ENCODE measurements at regions not wholly inside any gene's neighbourhood (a gene's known extent, or its start where the extent isn't known, plus 50 kb on each side); places are given as distances from the start of the nearest gene placed in this dataset.

GRCh38 chr7:41067576-41067975 lies 635.3 kb downstream of the INHBA start:
- no peaks in the 10 kb centered on the region for H3K4me1 Mint-ChIP-seq (ENCODE audit: low read depth)
- ATAC-seq (no peak), DNase-seq (no peak)
- POLR2A ChIA-PET: no interaction called here
- no peak overlapping the region for H3K4me3 Mint-ChIP-seq
- no peak overlapping the region for H3K27ac Mint-ChIP-seq
- H3K36me3 Mint-ChIP-seq (ENCODE audit: low read depth): no peaks in the 10 kb centered on the region
- no peaks in the 10 kb centered on the region for H3K27me3 Mint-ChIP-seq (ENCODE audit: low read depth)
- no peaks in the 10 kb centered on the region for H3K9me3 Mint-ChIP-seq (ENCODE audit: insufficient read depth)
- CTCF ChIA-PET: no interaction called here

- H3K36me3 Mint-ChIP-seq (ENCODE audit: low read depth): no peaks in the 10 kb centered on the region
- H3K4me3 Mint-ChIP-seq: no peak overlapping the region
- no peaks in the 10 kb centered on the region for H3K9me3 Mint-ChIP-seq (ENCODE audit: insufficient read depth)
- H3K27me3 Mint-ChIP-seq (ENCODE audit: low read depth): no peaks in the 10 kb centered on the region
- POLR2A ChIA-PET: no interaction called here
- ATAC-seq (no peak), DNase-seq (no peak)
- CTCF ChIA-PET: no interaction called here
- no peaks in the 10 kb centered on the region for H3K4me1 Mint-ChIP-seq (ENCODE audit: low read depth)
- no peak overlapping the region for H3K27ac Mint-ChIP-seq
Observed at GRCh38 chr7:41065663-41066062, 637.2 kb downstream of the INHBA start.

GRCh38 chr7:41063116-41063515 lies 639.8 kb downstream of the INHBA start:
- DNase-seq (no peak), ATAC-seq (no peak)
- Mint-ChIP-seq H3K27ac (no peak overlapping the region), H3K4me3 (no peak overlapping the region), H3K9me3 (ENCODE audit: insufficient read depth) (peaks cover 5% of the 10 kb centered on the region), H3K27me3 (ENCODE audit: low read depth) (no peaks in the 10 kb centered on the region), H3K4me1 (ENCODE audit: low read depth) (no peaks in the 10 kb centered on the region), H3K36me3 (ENCODE audit: low read depth) (no peaks in the 10 kb centered on the region)
- POLR2A ChIA-PET: no interaction called here
- CTCF ChIA-PET: no interaction called here

GRCh38 chr7:41060796-41061195 lies 642.1 kb downstream of the INHBA start:
- H3K4me1 Mint-ChIP-seq (ENCODE audit: low read depth): no peaks in the 10 kb centered on the region
- ChIA-PET POLR2A (no interaction called here), CTCF (no interaction called here)
- H3K36me3 Mint-ChIP-seq (ENCODE audit: low read depth): no peaks in the 10 kb centered on the region
- no peaks in the 10 kb centered on the region for H3K27me3 Mint-ChIP-seq (ENCODE audit: low read depth)
- ATAC-seq (no peak), DNase-seq (no peak)
- H3K9me3 Mint-ChIP-seq (ENCODE audit: insufficient read depth): peaks cover 18% of the 10 kb centered on the region
- no peak overlapping the region for H3K4me3 Mint-ChIP-seq
- H3K27ac Mint-ChIP-seq: no peak overlapping the region

- Mint-ChIP-seq H3K27me3 (ENCODE audit: low read depth) (no peaks in the 10 kb centered on the region), H3K4me1 (ENCODE audit: low read depth) (no peaks in the 10 kb centered on the region), H3K4me3 (no peak overlapping the region), H3K36me3 (ENCODE audit: low read depth) (no peaks in the 10 kb centered on the region), H3K27ac (no peak overlapping the region), H3K9me3 (ENCODE audit: insufficient read depth) (peaks cover 18% of the 10 kb centered on the region)
- DNase-seq (no peak), ATAC-seq (no peak)
- ChIA-PET CTCF (no interaction called here), POLR2A (no interaction called here)
Observed at GRCh38 chr7:41059796-41060195, 643.1 kb downstream of the INHBA start.

GRCh38 chr7:41058986-41059741 lies 643.7 kb downstream of the INHBA start:
- ChIA-PET POLR2A (no interaction called here), CTCF (no interaction called here)
- Mint-ChIP-seq H3K27ac (no peak overlapping the region), H3K27me3 (ENCODE audit: low read depth) (no peaks in the 10 kb centered on the region), H3K9me3 (ENCODE audit: insufficient read depth) (peaks cover 18% of the 10 kb centered on the region), H3K4me3 (no peak overlapping the region), H3K4me1 (ENCODE audit: low read depth) (no peaks in the 10 kb centered on the region), H3K36me3 (ENCODE audit: low read depth) (no peaks in the 10 kb centered on the region)
- no peak for ATAC-seq
- DNase-seq: no peak

GRCh38 chr7:41054960-41055661 lies 647.8 kb downstream of the INHBA start:
- ATAC-seq: no peak
- Mint-ChIP-seq H3K4me1 (ENCODE audit: low read depth) (no peaks in the 10 kb centered on the region), H3K27me3 (ENCODE audit: low read depth) (no peaks in the 10 kb centered on the region), H3K9me3 (ENCODE audit: insufficient read depth) (peaks cover 18% of the 10 kb centered on the region), H3K27ac (no peak overlapping the region), H3K36me3 (ENCODE audit: low read depth) (no peaks in the 10 kb centered on the region), H3K4me3 (no peak overlapping the region)
- ChIA-PET POLR2A (no interaction called here), CTCF (no interaction called here)
- no peak for DNase-seq

GRCh38 chr7:41053820-41054219 lies 649.1 kb downstream of the INHBA start:
- Mint-ChIP-seq H3K4me3 (no peak overlapping the region), H3K9me3 (ENCODE audit: insufficient read depth) (peaks cover 18% of the 10 kb centered on the region), H3K36me3 (ENCODE audit: low read depth) (no peaks in the 10 kb centered on the region), H3K4me1 (ENCODE audit: low read depth) (no peaks in the 10 kb centered on the region), H3K27me3 (ENCODE audit: low read depth) (no peaks in the 10 kb centered on the region), H3K27ac (no peak overlapping the region)
- DNase-seq (no peak), ATAC-seq (no peak)
- POLR2A ChIA-PET: no interaction called here
- CTCF ChIA-PET: no interaction called here

GRCh38 chr7:41052736-41053135 lies 650.2 kb downstream of the INHBA start:
- ChIA-PET CTCF (no interaction called here), POLR2A (no interaction called here)
- no peaks in the 10 kb centered on the region for H3K27me3 Mint-ChIP-seq (ENCODE audit: low read depth)
- H3K4me3 Mint-ChIP-seq: no peak overlapping the region
- H3K4me1 Mint-ChIP-seq (ENCODE audit: low read depth): no peaks in the 10 kb centered on the region
- no peak for DNase-seq
- ATAC-seq: no peak
- peaks cover 10% of the 10 kb centered on the region for H3K9me3 Mint-ChIP-seq (ENCODE audit: insufficient read depth)
- no peak overlapping the region for H3K27ac Mint-ChIP-seq
- H3K36me3 Mint-ChIP-seq (ENCODE audit: low read depth): no peaks in the 10 kb centered on the region

- ATAC-seq (no peak), DNase-seq (no peak)
- Mint-ChIP-seq H3K36me3 (ENCODE audit: low read depth) (no peaks in the 10 kb centered on the region), H3K4me1 (ENCODE audit: low read depth) (no peaks in the 10 kb centered on the region), H3K4me3 (no peak overlapping the region), H3K27ac (no peak overlapping the region), H3K9me3 (ENCODE audit: insufficient read depth) (peaks cover 7% of the 10 kb centered on the region), H3K27me3 (ENCODE audit: low read depth) (no peaks in the 10 kb centered on the region)
- ChIA-PET CTCF (no interaction called here), POLR2A (no interaction called here)
Observed at GRCh38 chr7:41052201-41052600, 650.7 kb downstream of the INHBA start.

- Mint-ChIP-seq H3K36me3 (ENCODE audit: low read depth) (no peaks in the 10 kb centered on the region), H3K4me3 (no peak overlapping the region), H3K4me1 (ENCODE audit: low read depth) (no peaks in the 10 kb centered on the region), H3K27me3 (ENCODE audit: low read depth) (no peaks in the 10 kb centered on the region), H3K27ac (no peak overlapping the region), H3K9me3 (ENCODE audit: insufficient read depth) (peaks cover 6% of the 10 kb centered on the region)
- DNase-seq (no peak), ATAC-seq (no peak)
- POLR2A ChIA-PET: no interaction called here
- CTCF ChIA-PET: no interaction called here
Observed at GRCh38 chr7:41051535-41051934, 651.4 kb downstream of the INHBA start.

GRCh38 chr7:41051062-41051461 lies 651.8 kb downstream of the INHBA start:
- ChIA-PET POLR2A (no interaction called here), CTCF (no interaction called here)
- no peak overlapping the region for H3K27ac Mint-ChIP-seq
- no peaks in the 10 kb centered on the region for H3K4me1 Mint-ChIP-seq (ENCODE audit: low read depth)
- ATAC-seq (no peak), DNase-seq (no peak)
- H3K36me3 Mint-ChIP-seq (ENCODE audit: low read depth): no peaks in the 10 kb centered on the region
- H3K27me3 Mint-ChIP-seq (ENCODE audit: low read depth): no peaks in the 10 kb centered on the region
- H3K9me3 Mint-ChIP-seq (ENCODE audit: insufficient read depth): peaks cover 2% of the 10 kb centered on the region
- no peak overlapping the region for H3K4me3 Mint-ChIP-seq

- ChIA-PET CTCF (no interaction called here), POLR2A (interaction anchor here (0.6 kb wide), 1 partner anchor 179 kb away, joined by 3 read pairs; no protein-coding TSS in a partner anchor)
- Mint-ChIP-seq H3K4me3 (no peak overlapping the region), H3K27me3 (ENCODE audit: low read depth) (no peaks in the 10 kb centered on the region), H3K4me1 (ENCODE audit: low read depth) (no peaks in the 10 kb centered on the region), H3K27ac (no peak overlapping the region), H3K9me3 (ENCODE audit: insufficient read depth) (no peaks in the 10 kb centered on the region), H3K36me3 (ENCODE audit: low read depth) (no peaks in the 10 kb centered on the region)
- DNase-seq (no peak), ATAC-seq (no peak)
Observed at GRCh38 chr7:41048771-41049170, 654.1 kb downstream of the INHBA start.
